ENCODE measurements at regions not wholly inside any gene's neighbourhood (a gene's known extent, or its start where the extent isn't known, plus 50 kb on each side); places are given as distances from the start of the nearest gene placed in this dataset.

- no peak overlapping the region for H3K9ac ChIP-seq (ENCODE audit: low read length)
- no peak overlapping the region for H3K27ac Mint-ChIP-seq
- intact Hi-C loops (cut with micrococcal nuclease) = no loop called here
These were observed 68.0 kb downstream of the MYCN start for GRCh38 chr2:16008331-16008850.

More at GRCh38 chr2:16008331-16008850, 68.0 kb downstream of the MYCN start:
- no peaks in the 10 kb centered on the region for H3K9me3 Mint-ChIP-seq (ENCODE audit: insufficient read depth)
- no peak for DNase-seq
- Histone ChIP-seq H3K9me3 (ENCODE audit: control extremely low read depth in 1 of 3, control insufficient read depth in 2 of 3, insufficient read depth in 1 of 3, low read length in 2 of 3) (no peaks in the 10 kb centered on the region), H3K36me3 (replicated peaks in 1 of 2; ENCODE audit: control extremely low read depth in 1 of 2, control insufficient read depth in 1 of 2, extremely low read depth in 1 of 2, insufficient read depth in 2 of 2, low read length in 1 of 2) (no peaks in the 10 kb centered on the region), H3K27ac (ENCODE audit: low read length in 2 of 2) (no peak overlapping the region), H2AFZ (ENCODE audit: insufficient read depth, low read depth, low read length, poor library complexity, severe bottlenecking) (no peak overlapping the region), H3K4me3 (ENCODE audit: control extremely low read depth in 1 of 5, extremely low read depth in 1 of 5, insufficient read depth in 1 of 5, low read depth in 2 of 5, low read length in 4 of 5) (no peak overlapping the region), H4K20me1 (ENCODE audit: control insufficient read depth, insufficient read depth, low read length, poor library complexity, severe bottlenecking) (no peaks in the 10 kb centered on the region), H3K27me3 (replicated peaks in 1 of 4; ENCODE audit: control extremely low read depth in 1 of 4, control insufficient read depth in 3 of 4, insufficient read depth in 4 of 4, low read length in 3 of 4) (peaks cover 0 to 5% (median 0%) of the 10 kb centered on the region in 4 experiments), H3K4me2 (replicated peaks; ENCODE audit: low read depth, low read length, poor library complexity, severe bottlenecking) (no peak overlapping the region), H3K4me1 (ENCODE audit: control insufficient read depth in 2 of 2, insufficient read depth in 2 of 2, low read length in 2 of 2) (no peaks in the 10 kb centered on the region), H3K79me2 (ENCODE audit: control insufficient read depth, insufficient read depth, low read length) (no peaks in the 10 kb centered on the region)
- WGBS (ENCODE audit: insufficient coverage) = 76% methylated on average over 6 of the region's 8 CpGs
- peaks cover 13% of the 10 kb centered on the region for H3K27me3 Mint-ChIP-seq
- H3K4me3 Mint-ChIP-seq = no peak overlapping the region
- CTCF ChIA-PET = no interaction called here
- H3K4me1 Mint-ChIP-seq = no peaks in the 10 kb centered on the region
- POLR2A ChIA-PET = no interaction called here
- no peak for ATAC-seq (ENCODE audit: low read depth)
- TF ChIP-seq EZH2 (IDR thresholded peaks at IDR 0.05; ENCODE audit: borderline replicate concordance, insufficient read depth, low read depth, low read length, poor library complexity, severe bottlenecking) (no peak), CTCF (IDR thresholded peaks at IDR 0.05) (no peak)

Measured in B cell (primary cell).